Neural progenitor cell (in vitro differentiated cells): ENCODE measurements at regions not wholly inside any gene's neighbourhood (a gene's known extent, or its start where the extent isn't known, plus 50 kb on each side); places are given as distances from the start of the nearest gene placed in this dataset.

Source experiments
- DNase-seq: peaks from one replicate; pipeline ENCODE4 v3.0.0-alpha.2; 2016; ENCODE audit warnings: low spot score
- H2AFZ ChIP-seq: fragments of 200-600 bp; sonication (generic); replicated peaks from 2 replicates; pipeline ENCODE4 v1.6.1; 2016; ENCODE audit warnings: antibody characterized with exemption
- H3F3A ChIP-seq: fragments of 200-600 bp; sonication (generic); 2 replicates; pipeline ENCODE4 v1.6.1; 2016; ENCODE audit warnings: antibody characterized with exemption, low read depth
- H3K27ac ChIP-seq: fragments of 200-600 bp; sonication (generic); 2 replicates; pipeline ENCODE4 v1.5.1; 2016; ENCODE audit warnings: mild to moderate bottlenecking
- H3K27me3 ChIP-seq: fragments of 200-600 bp; sonication (generic); 2 replicates; pipeline ENCODE4 v1.6.1; 2016; ENCODE audit warnings: mild to moderate bottlenecking, moderate library complexity
- H3K36me3 ChIP-seq: fragments of 200-600 bp; sonication (generic); 2 replicates; pipeline ENCODE4 v1.5.1; 2016
- H3K4me1 ChIP-seq: fragments of 200-600 bp; sonication (generic); 2 replicates; pipeline ENCODE4 v1.6.1; 2016; ENCODE audit warnings: mixed run types
- H3K4me2 ChIP-seq: fragments of 200-600 bp; sonication (generic); 2 replicates; pipeline ENCODE4 v1.6.1; 2016
- H3K4me3 ChIP-seq: fragments of 200-600 bp; sonication (generic); 2 replicates; pipeline ENCODE4 v1.5.1; 2016
- H3K79me2 ChIP-seq: fragments of 200-600 bp; sonication (generic); 2 replicates; pipeline ENCODE4 v1.6.1; 2016; ENCODE audit warnings: low read depth
- H3K9ac ChIP-seq: fragments of 200-600 bp; sonication (generic); 2 replicates; pipeline ENCODE4 v1.6.1; 2016
- H3K9me3 ChIP-seq: fragments of 200-600 bp; sonication (generic); 2 replicates; pipeline ENCODE4 v1.5.1; 2016; ENCODE audit warnings: low read depth
- H4K20me1 ChIP-seq: fragments of 200-600 bp; sonication (generic); 2 replicates; pipeline ENCODE4 v1.6.1; 2016; ENCODE audit warnings: low read depth
- H3K27ac Mint-ChIP-seq: 3 replicates; pipeline ENCODE4 v1.8.0; 2021; ENCODE audit warnings: mixed read lengths
- H3K27me3 Mint-ChIP-seq: 2 replicates; pipeline ENCODE4 v1.8.0; 2022; ENCODE audit warnings: low read depth, mild to moderate bottlenecking, inconsistent platforms, moderate library complexity, mixed read lengths; ENCODE audit not compliant: insufficient read depth
- H3K36me3 Mint-ChIP-seq: 3 replicates; pipeline ENCODE4 v1.8.0; 2021; ENCODE audit warnings: mixed read lengths
- H3K4me1 Mint-ChIP-seq: 3 replicates; pipeline ENCODE4 v1.8.0; 2021; ENCODE audit warnings: mixed read lengths
- H3K4me3 Mint-ChIP-seq: 3 replicates; pipeline ENCODE4 v1.8.0; 2021; ENCODE audit warnings: mild to moderate bottlenecking, moderate library complexity, mixed read lengths
- H3K9me3 Mint-ChIP-seq: 3 replicates; pipeline ENCODE4 v1.8.0; 2020; ENCODE audit warnings: mixed read lengths
- CTCF ChIP-seq: fragments of 200-600 bp; sonication (generic); IDR thresholded peaks from 2 replicates; pipeline ENCODE4 v1.5.1; 2017; ENCODE audit warnings: antibody characterized with exemption, mild to moderate bottlenecking
- EZH2 ChIP-seq: fragments of 200-600 bp; sonication (generic); IDR thresholded peaks from 2 replicates; pipeline ENCODE4 v1.6.1; 2017; ENCODE audit warnings: antibody characterized with exemption, mild to moderate bottlenecking, moderate library complexity
- EZH2phosphoT487 ChIP-seq: fragments of 200-600 bp; sonication (generic); IDR thresholded peaks from 2 replicates; pipeline ENCODE4 v1.6.1; 2017; ENCODE audit warnings: antibody characterized with exemption

GRCh38 chr3:65279225-65279782 lies 591.5 kb upstream of the ADAMTS9 start:
- H3K9me3 Mint-ChIP-seq = no peaks in the 10 kb centered on the region
- Histone ChIP-seq H3F3A (peaks cover 12% of the 10 kb centered on the region), H4K20me1 (no peaks in the 10 kb centered on the region), H3K27ac (no peak overlapping the region), H3K9me3 (no peaks in the 10 kb centered on the region), H3K79me2 (no peaks in the 10 kb centered on the region), H3K27me3 (no peaks in the 10 kb centered on the region), H3K4me2 (no peak overlapping the region), H2AFZ (no peak overlapping the region), H3K36me3 (no peaks in the 10 kb centered on the region), H3K9ac (no peak overlapping the region), H3K4me1 (peaks cover 22% of the 10 kb centered on the region), H3K4me3 (no peak overlapping the region)
- TF ChIP-seq EZH2 (no peak), EZH2phosphoT487 (no peak), CTCF (no peak)
- H3K4me3 Mint-ChIP-seq = no peak overlapping the region
- no peak overlapping the region for H3K27ac Mint-ChIP-seq
- DNase-seq = no peak
- H3K36me3 Mint-ChIP-seq = no peaks in the 10 kb centered on the region
- peaks cover 21% of the 10 kb centered on the region for H3K4me1 Mint-ChIP-seq
- H3K27me3 Mint-ChIP-seq = peaks cover 7% of the 10 kb centered on the region

GRCh38 chr3:65277798-65278197 lies 590.0 kb upstream of the ADAMTS9 start:
- Histone ChIP-seq H3K4me2 (peak overlapping the region; percentile 33), H3K27ac (no peak overlapping the region), H3K9me3 (no peaks in the 10 kb centered on the region), H3K27me3 (no peaks in the 10 kb centered on the region), H3K9ac (no peak overlapping the region), H3K4me3 (no peak overlapping the region), H3K4me1 (peaks cover 22% of the 10 kb centered on the region), H3K79me2 (no peaks in the 10 kb centered on the region), H2AFZ (no peak overlapping the region), H3F3A (peaks cover 12% of the 10 kb centered on the region), H4K20me1 (no peaks in the 10 kb centered on the region), H3K36me3 (no peaks in the 10 kb centered on the region)
- DNase-seq = peak; percentile 12
- Mint-ChIP-seq H3K9me3 (no peaks in the 10 kb centered on the region), H3K27me3 (peaks cover 7% of the 10 kb centered on the region), H3K4me1 (peaks cover 21% of the 10 kb centered on the region), H3K27ac (no peak overlapping the region), H3K36me3 (no peaks in the 10 kb centered on the region), H3K4me3 (no peak overlapping the region)
- no peak for TF ChIP-seq CTCF

- TF ChIP-seq EZH2phosphoT487 (no peak), CTCF (no peak), EZH2 (no peak)
- H3K27me3 ChIP-seq = no peaks in the 10 kb centered on the region
- peaks cover 22% of the 10 kb centered on the region for H3K4me1 ChIP-seq
- no peaks in the 10 kb centered on the region for H3K79me2 ChIP-seq
- Mint-ChIP-seq H3K27ac (no peak overlapping the region), H3K4me3 (no peak overlapping the region), H3K36me3 (no peaks in the 10 kb centered on the region), H3K9me3 (no peaks in the 10 kb centered on the region), H3K4me1 (peaks cover 21% of the 10 kb centered on the region), H3K27me3 (peaks cover 7% of the 10 kb centered on the region)
- H3K9me3 ChIP-seq = no peaks in the 10 kb centered on the region
- no peak overlapping the region for H2AFZ ChIP-seq
- DNase-seq = no peak
- no peaks in the 10 kb centered on the region for H4K20me1 ChIP-seq
- H3K27ac ChIP-seq = no peak overlapping the region
- no peak overlapping the region for H3K4me2 ChIP-seq
- H3K4me3 ChIP-seq = no peak overlapping the region
- no peak overlapping the region for H3K9ac ChIP-seq
- H3F3A ChIP-seq = peaks cover 12% of the 10 kb centered on the region
- H3K36me3 ChIP-seq = no peaks in the 10 kb centered on the region
Observed at GRCh38 chr3:65276551-65276950, 588.8 kb upstream of the ADAMTS9 start.
